ENCODE measurements at regions not wholly inside any gene's neighbourhood (a gene's known extent, or its start where the extent isn't known, plus 50 kb on each side); places are given as distances from the start of the nearest gene placed in this dataset.

DNA sequence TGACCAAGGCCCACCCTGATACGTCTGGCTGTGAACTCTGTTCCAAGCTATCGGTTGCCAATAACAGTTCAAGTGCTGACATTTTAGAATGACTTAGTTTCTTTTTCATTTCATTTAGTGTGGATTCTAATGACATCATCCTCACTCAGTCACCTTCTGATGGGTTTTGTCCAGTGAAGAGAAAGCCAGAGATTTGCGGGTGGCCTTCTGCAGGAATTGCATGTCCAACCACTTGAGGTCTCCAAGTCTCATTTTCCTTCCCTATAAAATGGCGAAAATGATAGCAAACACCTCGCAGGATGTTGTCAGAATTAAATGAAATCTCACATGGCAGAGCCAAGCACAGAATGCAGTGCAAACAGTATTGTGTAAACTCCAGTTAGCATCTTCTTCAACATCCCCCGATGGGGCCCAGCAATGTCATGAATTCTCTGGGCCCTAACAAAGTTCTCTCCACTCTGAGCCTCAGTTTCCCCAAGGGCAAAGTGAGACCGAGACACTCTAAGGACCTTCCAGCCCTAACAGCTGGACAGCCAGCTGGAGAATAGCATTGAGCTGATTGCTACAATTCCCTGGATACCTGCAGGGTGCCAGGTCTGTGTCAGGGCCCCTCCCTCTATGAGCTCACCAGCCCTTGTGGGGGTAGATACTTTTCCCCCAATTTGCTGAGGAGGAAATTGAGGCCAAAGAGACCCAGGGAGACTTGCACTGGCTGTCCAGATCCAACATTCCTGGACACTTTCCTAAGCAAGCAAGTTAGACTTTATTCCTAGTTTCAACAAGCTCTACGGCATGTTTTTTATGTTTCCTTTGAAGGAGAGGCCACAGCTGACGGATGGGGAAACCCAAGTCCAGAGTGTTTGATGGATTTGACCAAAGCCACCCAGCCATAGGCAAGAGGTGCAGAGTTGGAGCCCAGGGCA is 286.7 kb downstream of the MN1 start:
- ChIA-PET POLR2A (ENCODE audit: partially characterized antibody) (no interaction called here), CTCF (ENCODE audit: partially characterized antibody) (no interaction called here)
- H3K27me3 Mint-ChIP-seq: peaks cover 0 to 5% of the 10 kb centered on the region in 2 donors
- Histone ChIP-seq H3K4me1 (ENCODE audit: insufficient read depth, low read length) (no peaks in the 10 kb centered on the region), H3K4me3 (ENCODE audit: low read length in 2 of 2) (no peak overlapping the region), H3K9me3 (ENCODE audit: control insufficient read depth in 1 of 2, low read length in 2 of 2) (no peaks in the 10 kb centered on the region), H3K27ac (ENCODE audit: low read depth, low read length) (no peak overlapping the region), H3K36me3 (ENCODE audit: insufficient read depth, low read length) (no peaks in the 10 kb centered on the region), H3K27me3 (ENCODE audit: insufficient read depth, low read length) (no peaks in the 10 kb centered on the region)
- peaks cover 0 to 3% (median 0%) of the 10 kb centered on the region in 8 donors for H3K9me3 Mint-ChIP-seq
- no peak overlapping the region for H3K4me3 Mint-ChIP-seq
- no peak for DNase-seq
- H3K27ac Mint-ChIP-seq: no peak overlapping the region
- H3K4me1 Mint-ChIP-seq: no peaks in the 10 kb centered on the region
- intact Hi-C loops (cut with micrococcal nuclease): no loop called here
- H3K36me3 Mint-ChIP-seq: no peaks in the 10 kb centered on the region

GRCh38 chr22:27517361-27518155 is 284.0 kb downstream of the MN1 start:
- H3K27ac ChIP-seq (ENCODE audit: low read depth, low read length): no peak overlapping the region
- no peaks in the 10 kb centered on the region for H3K9me3 ChIP-seq (ENCODE audit: control insufficient read depth in 1 of 2, low read length in 2 of 2)
- H3K27me3 ChIP-seq (ENCODE audit: insufficient read depth, low read length): no peaks in the 10 kb centered on the region
- ChIA-PET POLR2A (ENCODE audit: partially characterized antibody) (no interaction called here), CTCF (ENCODE audit: partially characterized antibody) (no interaction called here)
- no peak overlapping the region for H3K4me3 ChIP-seq (ENCODE audit: low read length in 2 of 2)
- DNase-seq: no peak
- no peaks in the 10 kb centered on the region for H3K36me3 Mint-ChIP-seq
- no peak overlapping the region for H3K4me3 Mint-ChIP-seq
- H3K27me3 Mint-ChIP-seq: peaks cover under 1 to 5% of the 10 kb centered on the region in 2 donors
- no peaks in the 10 kb centered on the region for H3K4me1 Mint-ChIP-seq
- no peaks in the 10 kb centered on the region for H3K4me1 ChIP-seq (ENCODE audit: insufficient read depth, low read length)
- no peaks in the 10 kb centered on the region for H3K36me3 ChIP-seq (ENCODE audit: insufficient read depth, low read length)
- no peak overlapping the region for H3K27ac Mint-ChIP-seq
- intact Hi-C loops (cut with micrococcal nuclease): no loop called here
- peaks cover 0 to 2% (median 0%) of the 10 kb centered on the region in 8 donors for H3K9me3 Mint-ChIP-seq

- Histone ChIP-seq H3K9me3 (ENCODE audit: control insufficient read depth in 1 of 2, low read length in 2 of 2) (no peaks in the 10 kb centered on the region), H3K4me3 (ENCODE audit: low read length in 2 of 2) (no peak overlapping the region), H3K4me1 (ENCODE audit: insufficient read depth, low read length) (no peaks in the 10 kb centered on the region), H3K27me3 (ENCODE audit: insufficient read depth, low read length) (no peaks in the 10 kb centered on the region), H3K36me3 (ENCODE audit: insufficient read depth, low read length) (no peaks in the 10 kb centered on the region), H3K27ac (ENCODE audit: low read depth, low read length) (no peak overlapping the region)
- POLR2A ChIA-PET (ENCODE audit: partially characterized antibody): no interaction called here
- DNase-seq: no peak
- Mint-ChIP-seq H3K4me1 (no peaks in the 10 kb centered on the region), H3K4me3 (no peak overlapping the region), H3K27ac (no peak overlapping the region), H3K9me3 (peaks cover 0 to 1% (median 0%) of the 10 kb centered on the region in 8 donors), H3K36me3 (no peaks in the 10 kb centered on the region), H3K27me3 (peaks cover 2 to 4% of the 10 kb centered on the region in 2 donors)
- CTCF ChIA-PET (ENCODE audit: partially characterized antibody): no interaction called here
- intact Hi-C loops (cut with micrococcal nuclease): no loop called here
Measured at GRCh38 chr22:27518531-27519340, 282.8 kb downstream of the MN1 start.

DNA sequence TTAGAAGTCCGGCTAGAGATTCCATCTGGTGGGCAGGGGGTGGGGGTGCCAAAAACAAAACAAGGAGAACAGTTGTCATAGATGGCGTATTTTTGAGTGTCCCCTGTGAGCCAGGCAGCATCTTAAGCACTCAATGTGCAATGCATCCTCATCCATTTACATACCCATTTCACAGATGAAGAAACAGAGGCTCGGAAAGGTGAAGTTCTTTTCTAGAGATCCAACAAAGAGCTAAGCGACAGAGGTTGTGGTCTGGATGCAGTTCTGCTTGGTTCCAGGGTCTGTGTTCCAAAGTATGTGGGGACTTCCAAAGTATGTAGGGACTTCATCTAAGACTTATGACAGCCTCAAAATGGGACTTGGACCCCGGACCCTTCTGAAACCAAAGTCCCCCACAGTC is 277.8 kb downstream of the MN1 start:
- no peaks in the 10 kb centered on the region for H3K27me3 ChIP-seq (ENCODE audit: insufficient read depth, low read length)
- no peaks in the 10 kb centered on the region for H3K4me1 ChIP-seq (ENCODE audit: insufficient read depth, low read length)
- H3K4me1 Mint-ChIP-seq: no peaks in the 10 kb centered on the region
- H3K27me3 Mint-ChIP-seq: peaks cover 2 to 4% of the 10 kb centered on the region in 2 donors
- intact Hi-C loops (cut with micrococcal nuclease): no loop called here
- no peak overlapping the region for H3K4me3 Mint-ChIP-seq
- no peak for DNase-seq
- CTCF ChIA-PET (ENCODE audit: partially characterized antibody): no interaction called here
- H3K27ac Mint-ChIP-seq: no peak overlapping the region
- no peak overlapping the region for H3K4me3 ChIP-seq (ENCODE audit: low read length in 2 of 2)
- H3K27ac ChIP-seq (ENCODE audit: low read depth, low read length): no peak overlapping the region
- H3K9me3 ChIP-seq (ENCODE audit: control insufficient read depth in 1 of 2, low read length in 2 of 2): no peaks in the 10 kb centered on the region
- POLR2A ChIA-PET (ENCODE audit: partially characterized antibody): no interaction called here
- peaks cover 0 to 2% (median 0%) of the 10 kb centered on the region in 8 donors for H3K9me3 Mint-ChIP-seq
- H3K36me3 ChIP-seq (ENCODE audit: insufficient read depth, low read length): no peaks in the 10 kb centered on the region
- H3K36me3 Mint-ChIP-seq: no peaks in the 10 kb centered on the region

- no peak for DNase-seq
- CTCF ChIA-PET (ENCODE audit: partially characterized antibody): no interaction called here
- H3K36me3 Mint-ChIP-seq: no peaks in the 10 kb centered on the region
- peaks cover 2 to 3% of the 10 kb centered on the region in 2 donors for H3K27me3 Mint-ChIP-seq
- H3K9me3 ChIP-seq (ENCODE audit: control insufficient read depth in 1 of 2, low read length in 2 of 2): no peaks in the 10 kb centered on the region
- H3K4me1 Mint-ChIP-seq: no peaks in the 10 kb centered on the region
- H3K4me3 Mint-ChIP-seq: no peak overlapping the region
- POLR2A ChIA-PET (ENCODE audit: partially characterized antibody): no interaction called here
- no peaks in the 10 kb centered on the region for H3K36me3 ChIP-seq (ENCODE audit: insufficient read depth, low read length)
- H3K9me3 Mint-ChIP-seq: peaks cover 0 to 2% (median 0%) of the 10 kb centered on the region in 8 donors
- no peak overlapping the region for H3K27ac ChIP-seq (ENCODE audit: low read depth, low read length)
- no peaks in the 10 kb centered on the region for H3K27me3 ChIP-seq (ENCODE audit: insufficient read depth, low read length)
- H3K4me1 ChIP-seq (ENCODE audit: insufficient read depth, low read length): no peaks in the 10 kb centered on the region
- no peak overlapping the region for H3K4me3 ChIP-seq (ENCODE audit: low read length in 2 of 2)
- H3K27ac Mint-ChIP-seq: no peak overlapping the region
- intact Hi-C loops (cut with micrococcal nuclease): no loop called here
Measured at GRCh38 chr22:27525711-27526110, 275.8 kb downstream of the MN1 start.

GRCh38 chr22:27526901-27527300 is 274.7 kb downstream of the MN1 start:
- H3K9me3 ChIP-seq (ENCODE audit: control insufficient read depth in 1 of 2, low read length in 2 of 2): no peaks in the 10 kb centered on the region
- H3K4me1 ChIP-seq (ENCODE audit: insufficient read depth, low read length): no peaks in the 10 kb centered on the region
- peaks cover 2 to 3% of the 10 kb centered on the region in 2 donors for H3K27me3 Mint-ChIP-seq
- no peak overlapping the region for H3K4me3 Mint-ChIP-seq
- ChIA-PET CTCF (ENCODE audit: partially characterized antibody) (interaction anchor here (0.6 kb wide), 1 partner anchor 82 kb away, joined by 3 read pairs; no protein-coding TSS in a partner anchor), POLR2A (ENCODE audit: partially characterized antibody) (no interaction called here)
- no peaks in the 10 kb centered on the region for H3K36me3 Mint-ChIP-seq
- H3K27me3 ChIP-seq (ENCODE audit: insufficient read depth, low read length): no peaks in the 10 kb centered on the region
- intact Hi-C loops (cut with micrococcal nuclease): no loop called here
- H3K9me3 Mint-ChIP-seq: peaks cover 0 to 3% (median under 1%) of the 10 kb centered on the region in 8 donors
- no peaks in the 10 kb centered on the region for H3K36me3 ChIP-seq (ENCODE audit: insufficient read depth, low read length)
- DNase-seq: no peak
- H3K4me1 Mint-ChIP-seq: no peaks in the 10 kb centered on the region
- H3K4me3 ChIP-seq (ENCODE audit: low read length in 2 of 2): no peak overlapping the region
- no peak overlapping the region for H3K27ac ChIP-seq (ENCODE audit: low read depth, low read length)
- no peak overlapping the region for H3K27ac Mint-ChIP-seq

Data from CD4-positive, alpha-beta memory T cell (primary cell).